A172 (cell line): ENCODE measurements at regions not wholly inside any gene's neighbourhood (a gene's known extent, or its start where the extent isn't known, plus 50 kb on each side); places are given as distances from the start of the nearest gene placed in this dataset.

Source experiments
- DNase-seq: peaks from one replicate; pipeline ENCODE4 v3.0.0-alpha.2; 2015; ENCODE audit warnings: low spot score

GRCh38 chr7:86972072-86972471 lies 87.4 kb downstream of the ELAPOR2 start:
- DNase-seq: no peak

- DNase-seq: no peak
These were observed 88.5 kb downstream of the ELAPOR2 start for GRCh38 chr7:86970986-86971385.

- DNase-seq: no peak
These were observed 88.9 kb downstream of the ELAPOR2 start for GRCh38 chr7:86970547-86970946.

GRCh38 chr7:86969865-86970264 lies 89.6 kb downstream of the ELAPOR2 start:
- DNase-seq: no peak

GRCh38 chr7:86968618-86969017 lies 90.8 kb downstream of the ELAPOR2 start:
- DNase-seq: no peak

GRCh38 chr7:86966916-86967315 lies 92.5 kb downstream of the ELAPOR2 start:
- DNase-seq: no peak

GRCh38 chr7:86965727-86966120 lies 93.7 kb downstream of the ELAPOR2 start:
- DNase-seq: no peak

GRCh38 chr7:86964973-86965726 lies 94.3 kb downstream of the ELAPOR2 start:
- no peak for DNase-seq

GRCh38 chr7:86963599-86964230 lies 95.7 kb downstream of the ELAPOR2 start:
- DNase-seq: no peak

- DNase-seq: no peak
These were observed 96.8 kb downstream of the ELAPOR2 start for GRCh38 chr7:86962623-86963022.

GRCh38 chr7:86961686-86962085 lies 97.8 kb downstream of the ELAPOR2 start:
- no peak for DNase-seq

- no peak for DNase-seq
These were observed 101.1 kb downstream of the ELAPOR2 start for GRCh38 chr7:86958380-86958779.

- no peak for DNase-seq
These were observed 102.9 kb downstream of the ELAPOR2 start for GRCh38 chr7:86956567-86956966.

- DNase-seq: no peak
These were observed 103.5 kb downstream of the ELAPOR2 start for GRCh38 chr7:86955895-86956503.

GRCh38 chr7:86954971-86955370 lies 104.5 kb downstream of the ELAPOR2 start:
- DNase-seq: no peak

- no peak for DNase-seq
These were observed 105.7 kb downstream of the ELAPOR2 start for GRCh38 chr7:86953653-86954336.

- DNase-seq: no peak
These were observed 106.2 kb downstream of the ELAPOR2 start for GRCh38 chr7:86953219-86953618.

- DNase-seq: no peak
These were observed 107.6 kb downstream of the ELAPOR2 start for GRCh38 chr7:86951895-86952294.

GRCh38 chr7:86950944-86951343 lies 108.5 kb downstream of the ELAPOR2 start:
- no peak for DNase-seq

GRCh38 chr7:86950360-86950759 lies 109.1 kb downstream of the ELAPOR2 start:
- no peak for DNase-seq

- no peak for DNase-seq
These were observed 109.6 kb downstream of the ELAPOR2 start for GRCh38 chr7:86949779-86950260.

- no peak for DNase-seq
These were observed 110.2 kb downstream of the ELAPOR2 start for GRCh38 chr7:86949052-86949778.
